GM18505 (cell line): ENCODE measurements at regions not wholly inside any gene's neighbourhood (a gene's known extent, or its start where the extent isn't known, plus 50 kb on each side); places are given as distances from the start of the nearest gene placed in this dataset.

Experiments
- ATAC-seq: cut with Tn5 transposase; IDR thresholded peaks from one replicate; pipeline ENCODE4 v1.9.1; 2021; ENCODE audit not compliant: unreplicated experiment
- POLR2A ChIP-seq: IDR thresholded peaks from 4 replicates; pipeline ENCODE4 v1.6.1; 2011; ENCODE audit warnings: borderline replicate concordance; ENCODE audit not compliant: insufficient read depth, insufficient read length; ENCODE audit errors: extremely low read depth

- ATAC-seq = no peak
- no peak for TF ChIP-seq POLR2A
Observed at GRCh38 chr15:97718509-97718908, 242.0 kb upstream of the ARRDC4 start.

- no peak for TF ChIP-seq POLR2A
- ATAC-seq = no peak
Observed at GRCh38 chr15:97728791-97729190, 231.7 kb upstream of the ARRDC4 start.

- no peak for ATAC-seq
- no peak for TF ChIP-seq POLR2A
Observed at GRCh38 chr15:97729270-97729669, 231.2 kb upstream of the ARRDC4 start.

GRCh38 chr15:97730315-97730714 lies 230.2 kb upstream of the ARRDC4 start:
- ATAC-seq = no peak
- TF ChIP-seq POLR2A = no peak

DNA sequence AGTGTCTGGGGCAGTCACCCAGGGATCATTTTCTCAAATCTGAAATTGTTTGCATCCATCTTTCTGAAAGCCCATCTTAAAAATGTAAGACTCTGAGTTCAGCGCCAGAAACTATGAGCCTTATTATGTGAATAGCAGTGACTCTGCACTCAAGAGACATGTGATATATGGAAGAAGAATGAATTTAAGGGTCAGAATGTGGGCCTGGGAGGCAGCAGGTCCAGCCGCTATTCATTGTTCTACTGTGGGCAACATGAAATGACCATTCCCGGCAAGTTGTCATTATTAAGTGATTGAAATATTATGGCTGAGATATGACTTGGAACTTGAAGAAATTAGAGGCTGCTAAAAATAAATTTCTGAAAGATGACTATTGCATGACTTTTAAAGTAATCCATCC lies 228.6 kb upstream of the ARRDC4 start:
- TF ChIP-seq POLR2A = no peak
- no peak for ATAC-seq

DNA sequence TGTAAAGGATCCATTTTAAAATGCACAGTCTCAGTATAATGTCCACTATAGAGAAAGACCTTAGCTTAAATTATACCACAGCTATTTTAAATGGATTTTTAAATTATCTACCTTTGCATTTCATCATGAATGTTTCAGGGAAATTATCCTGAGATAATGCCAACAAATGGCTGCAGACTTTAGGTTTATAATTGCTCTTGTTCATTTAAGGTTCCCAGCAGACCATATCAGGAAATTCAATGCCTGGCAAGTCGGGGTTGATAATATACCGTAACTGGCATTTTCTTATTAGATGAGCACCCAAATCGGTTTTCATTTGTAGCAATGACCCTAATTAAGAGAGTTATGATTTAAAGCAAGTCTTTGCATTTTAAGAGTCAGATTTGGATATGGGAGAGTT lies 227.1 kb upstream of the ARRDC4 start:
- no peak for ATAC-seq
- TF ChIP-seq POLR2A = no peak

DNA sequence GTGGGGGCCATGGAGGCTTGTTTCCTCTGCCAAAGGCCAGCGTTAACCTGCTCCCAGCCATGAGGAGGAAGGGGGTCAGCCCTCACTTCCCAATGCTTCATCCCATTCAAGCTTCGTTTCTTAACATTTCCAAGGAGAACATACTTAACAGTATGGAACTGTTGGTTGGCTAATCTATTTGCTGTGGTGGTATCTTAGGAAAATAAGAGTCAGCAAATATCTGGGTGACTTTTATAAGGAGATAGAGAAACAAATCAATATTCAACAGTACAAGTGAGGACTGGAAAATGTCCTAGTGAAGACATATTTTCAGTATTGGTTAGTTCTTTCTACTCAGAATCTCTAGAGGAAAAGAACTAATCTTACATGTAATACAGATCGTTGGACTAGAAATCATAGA lies 223.8 kb upstream of the ARRDC4 start:
- no peak for TF ChIP-seq POLR2A
- no peak for ATAC-seq

DNA sequence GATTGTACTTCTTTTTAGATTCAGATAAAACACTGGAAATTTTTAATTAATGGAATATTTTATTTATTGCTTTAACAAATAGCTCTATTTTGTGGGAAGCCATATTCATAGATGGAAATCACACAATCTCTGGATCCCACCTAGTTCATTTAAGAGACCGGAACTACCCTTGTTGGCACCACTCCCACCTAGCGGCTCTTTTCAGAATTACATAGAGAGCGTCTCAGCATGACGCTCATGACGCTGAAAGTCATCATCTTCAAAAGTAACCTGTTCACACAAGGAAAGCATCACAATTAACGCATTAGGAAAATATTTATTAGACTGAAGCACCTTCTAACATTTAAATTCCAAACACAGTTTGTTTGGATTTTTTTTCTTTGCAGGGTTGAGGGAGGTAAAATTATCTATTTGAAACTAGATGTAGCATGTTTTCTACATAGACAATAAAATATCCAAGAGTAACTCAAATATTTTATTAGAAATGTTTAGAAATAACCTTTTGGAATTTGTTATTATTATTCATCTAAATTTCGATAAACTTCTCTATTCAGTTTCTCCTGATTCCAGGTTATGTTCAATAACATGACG lies 214.9 kb upstream of the ARRDC4 start:
- peak; percentile 84 for ATAC-seq
- no peak for TF ChIP-seq POLR2A

GRCh38 chr15:97747342-97747741 lies 213.2 kb upstream of the ARRDC4 start:
- no peak for ATAC-seq
- no peak for TF ChIP-seq POLR2A

DNA sequence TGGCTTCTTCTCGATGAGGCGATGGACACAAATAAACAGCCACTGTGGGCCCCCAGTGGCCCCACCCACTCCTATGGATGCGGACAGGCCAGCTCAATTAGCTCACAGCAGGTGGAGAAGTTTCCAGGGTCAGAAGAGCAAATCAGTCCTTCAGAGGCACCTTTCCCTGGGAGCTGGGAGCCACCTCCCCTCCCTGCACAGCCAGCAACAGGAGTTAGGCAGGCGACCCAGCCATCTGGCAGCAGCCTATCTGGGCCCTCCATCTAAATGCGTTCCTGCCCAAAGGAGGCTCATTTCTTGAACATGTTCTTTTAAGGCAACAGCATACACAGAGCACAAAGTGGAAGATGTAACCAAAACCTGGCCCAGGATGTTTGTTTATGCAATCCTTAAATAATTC lies 211.9 kb upstream of the ARRDC4 start:
- TF ChIP-seq POLR2A = no peak
- ATAC-seq = no peak

GRCh38 chr15:97750060-97750459 lies 210.4 kb upstream of the ARRDC4 start:
- TF ChIP-seq POLR2A = no peak
- ATAC-seq = no peak

GRCh38 chr15:97755726-97756125 lies 204.8 kb upstream of the ARRDC4 start:
- no peak for TF ChIP-seq POLR2A
- no peak for ATAC-seq

DNA sequence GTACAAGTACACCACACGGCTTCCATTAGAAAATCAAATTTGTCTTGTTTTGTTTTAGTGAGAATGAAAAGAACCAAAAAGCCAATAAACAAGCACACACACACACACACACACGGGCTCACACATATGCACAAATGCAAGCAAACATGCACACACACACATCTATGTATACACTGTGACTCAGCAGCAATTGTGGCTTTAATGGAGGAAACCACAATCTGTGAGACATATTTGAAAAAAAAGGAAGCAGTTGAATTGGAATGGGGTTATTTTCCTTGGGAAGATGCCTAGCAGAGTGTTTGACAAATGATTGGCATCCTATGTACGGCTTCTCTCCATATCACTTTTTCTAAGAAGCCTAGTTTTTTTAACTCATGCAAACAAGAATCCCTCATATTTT lies 201.1 kb upstream of the ARRDC4 start:
- ATAC-seq = no peak
- TF ChIP-seq POLR2A = no peak

- TF ChIP-seq POLR2A = no peak
- ATAC-seq = no peak
Observed at GRCh38 chr15:97761110-97761509, 199.4 kb upstream of the ARRDC4 start.

DNA sequence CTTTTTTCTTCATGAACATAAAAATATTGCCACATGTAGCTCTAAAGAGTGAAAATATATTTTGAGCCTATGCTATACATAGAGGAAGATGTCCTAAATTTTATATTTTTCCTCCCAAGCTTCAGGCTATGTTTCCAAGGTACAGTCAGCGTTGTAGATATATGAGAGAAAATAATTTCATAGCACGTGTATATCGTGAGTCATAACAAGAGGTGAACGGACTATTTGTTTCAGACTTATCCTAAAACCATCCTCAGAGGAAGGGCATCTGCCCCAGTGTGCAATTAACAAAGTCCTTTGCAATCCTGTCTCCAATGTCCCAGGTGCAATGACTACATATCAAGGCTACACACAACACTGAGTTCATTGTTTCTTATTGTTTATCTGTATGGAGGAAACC lies 177.3 kb upstream of the ARRDC4 start:
- ATAC-seq = no peak
- no peak for TF ChIP-seq POLR2A
